PC-9 (cell line): ENCODE measurements at regions not wholly inside any gene's neighbourhood (a gene's known extent, or its start where the extent isn't known, plus 50 kb on each side); places are given as distances from the start of the nearest gene placed in this dataset.
"Not testable (repeated sequence)": the region's sequence is repeated elsewhere in the genome, so short reads cannot be mapped to it uniquely, and the experiment has no call there.

ENCODE experiments used
- EZH2 ChIP-seq: fragments of 200-600 bp; sonication (generic); IDR thresholded peaks from 2 replicates; pipeline ENCODE4 v1.8.0; 2017; ENCODE audit warnings: antibody characterized with exemption, low read depth
- TF ChIP-seq, protein P1 (sequence below): fragments of 200-600 bp; sonication (generic); conservative IDR thresholded peaks from 2 replicates; pipeline ENCODE4 v1.6.1; 2017; ENCODE audit warnings: mixed run types, antibody characterized with exemption, mild to moderate bottlenecking, moderate library complexity

DNA sequence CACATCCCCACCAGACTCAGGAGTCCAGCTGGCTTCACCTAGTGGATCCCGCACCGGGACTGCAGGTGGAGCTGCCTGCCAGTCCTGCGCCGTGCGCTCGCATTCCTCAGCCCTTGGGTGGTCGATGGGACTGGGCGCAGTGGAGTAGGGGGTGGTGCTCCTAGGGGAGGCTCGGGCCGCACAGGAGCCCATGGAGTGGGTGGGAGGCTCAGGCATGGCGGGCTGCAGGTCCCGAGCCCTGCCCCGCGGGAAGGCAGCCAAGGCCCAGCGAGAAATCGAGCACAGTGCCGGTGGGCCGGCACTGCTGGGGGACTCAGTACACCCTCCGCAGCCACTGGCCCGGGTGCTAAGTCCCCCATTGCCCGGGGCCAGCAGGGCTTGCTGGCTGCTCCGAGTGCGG is 153.7 kb upstream of the NRIP1 start:
- TF ChIP-seq, protein P1, sequence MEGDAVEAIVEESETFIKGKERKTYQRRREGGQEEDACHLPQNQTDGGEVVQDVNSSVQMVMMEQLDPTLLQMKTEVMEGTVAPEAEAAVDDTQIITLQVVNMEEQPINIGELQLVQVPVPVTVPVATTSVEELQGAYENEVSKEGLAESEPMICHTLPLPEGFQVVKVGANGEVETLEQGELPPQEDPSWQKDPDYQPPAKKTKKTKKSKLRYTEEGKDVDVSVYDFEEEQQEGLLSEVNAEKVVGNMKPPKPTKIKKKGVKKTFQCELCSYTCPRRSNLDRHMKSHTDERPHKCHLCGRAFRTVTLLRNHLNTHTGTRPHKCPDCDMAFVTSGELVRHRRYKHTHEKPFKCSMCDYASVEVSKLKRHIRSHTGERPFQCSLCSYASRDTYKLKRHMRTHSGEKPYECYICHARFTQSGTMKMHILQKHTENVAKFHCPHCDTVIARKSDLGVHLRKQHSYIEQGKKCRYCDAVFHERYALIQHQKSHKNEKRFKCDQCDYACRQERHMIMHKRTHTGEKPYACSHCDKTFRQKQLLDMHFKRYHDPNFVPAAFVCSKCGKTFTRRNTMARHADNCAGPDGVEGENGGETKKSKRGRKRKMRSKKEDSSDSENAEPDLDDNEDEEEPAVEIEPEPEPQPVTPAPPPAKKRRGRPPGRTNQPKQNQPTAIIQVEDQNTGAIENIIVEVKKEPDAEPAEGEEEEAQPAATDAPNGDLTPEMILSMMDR: not testable (repeated sequence)
- not testable (repeated sequence) for TF ChIP-seq EZH2
